NT2/D1 (cell line): ENCODE measurements at regions not wholly inside any gene's neighbourhood (a gene's known extent, or its start where the extent isn't known, plus 50 kb on each side); places are given as distances from the start of the nearest gene placed in this dataset.

Source experiments
- DNase-seq: peaks from one replicate; pipeline ENCODE4 v3.0.0-alpha.2; 2011; ENCODE audit warnings: low read depth, low spot score
- H3K27me3 ChIP-seq: 2 replicates; pipeline ENCODE4 v1.6.0; 2011; ENCODE audit warnings: mild to moderate bottlenecking; ENCODE audit not compliant: insufficient read length, insufficient read depth
- H3K36me3 ChIP-seq: 2 replicates; pipeline ENCODE4 v1.6.1; 2011; ENCODE audit warnings: mild to moderate bottlenecking, low read length, mixed read lengths; ENCODE audit not compliant: insufficient read depth, insufficient read length
- H3K4me1 ChIP-seq: 2 replicates; pipeline ENCODE4 v1.5.1; 2011; ENCODE audit not compliant: insufficient read depth, insufficient read length
- H3K4me3 ChIP-seq: 2 replicates; pipeline ENCODE4 v1.5.1; 2011; ENCODE audit warnings: low read depth; ENCODE audit not compliant: insufficient read length
- H3K9ac ChIP-seq: 2 replicates; pipeline ENCODE4 v1.6.0; 2011; ENCODE audit warnings: low read depth; ENCODE audit not compliant: insufficient read length
- H3K9me3 ChIP-seq: 2 replicates; pipeline ENCODE4 v1.5.1; 2011; ENCODE audit warnings: mild to moderate bottlenecking, low read length; ENCODE audit not compliant: insufficient read depth
- SUZ12 ChIP-seq: IDR thresholded peaks from 2 replicates; pipeline ENCODE4 v1.6.1; 2011; ENCODE audit not compliant: insufficient read length, insufficient read depth; ENCODE audit errors: extremely low read depth
- YY1 ChIP-seq: IDR thresholded peaks from 2 replicates; pipeline ENCODE4 v1.6.1; 2011; ENCODE audit not compliant: insufficient read length, insufficient read depth
- ZNF274 ChIP-seq: IDR thresholded peaks from 2 replicates; pipeline ENCODE4 v1.6.1; 2011; ENCODE audit warnings: mild to moderate bottlenecking, low read depth, low read length

- no peak overlapping the region for H3K4me3 ChIP-seq
- H3K4me1 ChIP-seq, result no peaks in the 10 kb centered on the region
- H3K9ac ChIP-seq, result no peak overlapping the region
- no peak for DNase-seq
- H3K27me3 ChIP-seq, result no peaks in the 10 kb centered on the region
- TF ChIP-seq ZNF274 (no peak), SUZ12 (no peak), YY1 (no peak)
- H3K36me3 ChIP-seq, result no peaks in the 10 kb centered on the region
- no peaks in the 10 kb centered on the region for H3K9me3 ChIP-seq
Observed at GRCh38 chr19:31118287-31118955, 230.8 kb downstream of the TSHZ3 start.

GRCh38 chr19:31114585-31114984, 234.7 kb downstream of the TSHZ3 start:
- H3K4me1 ChIP-seq, result no peaks in the 10 kb centered on the region
- H3K36me3 ChIP-seq, result no peaks in the 10 kb centered on the region
- no peak for DNase-seq
- H3K4me3 ChIP-seq, result no peak overlapping the region
- H3K9ac ChIP-seq, result no peak overlapping the region
- no peaks in the 10 kb centered on the region for H3K9me3 ChIP-seq
- TF ChIP-seq SUZ12 (no peak), ZNF274 (no peak), YY1 (no peak)
- no peaks in the 10 kb centered on the region for H3K27me3 ChIP-seq

DNA sequence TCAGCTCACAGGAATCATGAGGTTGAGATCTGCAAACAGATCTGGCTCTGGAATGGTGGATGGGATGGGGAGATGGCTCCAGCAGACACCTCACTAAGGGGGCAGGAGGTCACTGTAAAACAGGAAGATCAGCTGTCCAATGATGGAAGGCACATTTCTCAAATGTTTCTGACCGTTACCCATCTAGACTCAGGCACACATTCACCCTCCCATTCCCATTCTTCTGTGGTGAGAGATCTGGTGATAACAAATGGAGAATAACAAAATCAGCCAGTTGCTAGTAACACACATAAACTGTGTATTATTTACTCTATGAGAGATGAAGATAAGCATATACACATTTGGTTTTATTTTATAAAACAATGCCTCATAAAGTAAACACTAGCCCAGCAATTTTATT, 235.9 kb downstream of the TSHZ3 start:
- Histone ChIP-seq H3K9ac (no peak overlapping the region), H3K27me3 (no peaks in the 10 kb centered on the region), H3K4me3 (no peak overlapping the region), H3K4me1 (no peaks in the 10 kb centered on the region), H3K36me3 (no peaks in the 10 kb centered on the region), H3K9me3 (no peaks in the 10 kb centered on the region)
- no peak for DNase-seq
- TF ChIP-seq ZNF274 (no peak), SUZ12 (no peak), YY1 (no peak)

GRCh38 chr19:31112158-31112557, 237.1 kb downstream of the TSHZ3 start:
- no peak overlapping the region for H3K9ac ChIP-seq
- TF ChIP-seq YY1, result no peak
- TF ChIP-seq ZNF274, result no peak
- no peak for TF ChIP-seq SUZ12
- H3K36me3 ChIP-seq, result no peaks in the 10 kb centered on the region
- H3K9me3 ChIP-seq, result no peaks in the 10 kb centered on the region
- H3K4me3 ChIP-seq, result no peak overlapping the region
- no peak for DNase-seq
- H3K27me3 ChIP-seq, result no peaks in the 10 kb centered on the region
- no peaks in the 10 kb centered on the region for H3K4me1 ChIP-seq

DNA sequence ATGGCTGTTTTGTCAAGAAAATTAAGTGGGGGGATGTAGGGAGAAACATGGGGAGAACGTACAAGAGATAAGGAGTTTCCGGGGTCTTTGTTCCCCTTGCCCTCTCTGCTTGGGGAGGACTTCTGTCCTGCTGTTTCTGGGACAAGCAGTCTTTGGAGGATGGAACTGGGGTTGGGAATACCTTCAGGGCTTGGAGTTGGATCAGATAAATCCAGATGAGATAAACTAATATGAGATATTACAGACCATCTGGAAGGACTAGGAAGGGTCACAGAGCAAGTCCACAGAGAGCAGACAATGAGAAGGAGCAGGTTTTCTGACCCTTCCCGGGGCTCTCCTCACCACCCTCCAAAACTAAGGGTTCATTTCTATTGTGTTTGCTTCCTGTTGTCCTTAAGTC, 237.5 kb downstream of the TSHZ3 start:
- H3K9me3 ChIP-seq, result no peaks in the 10 kb centered on the region
- H3K27me3 ChIP-seq, result no peaks in the 10 kb centered on the region
- no peaks in the 10 kb centered on the region for H3K36me3 ChIP-seq
- no peak overlapping the region for H3K4me3 ChIP-seq
- DNase-seq, result no peak
- H3K4me1 ChIP-seq, result no peaks in the 10 kb centered on the region
- no peak for TF ChIP-seq YY1
- no peak overlapping the region for H3K9ac ChIP-seq

DNA sequence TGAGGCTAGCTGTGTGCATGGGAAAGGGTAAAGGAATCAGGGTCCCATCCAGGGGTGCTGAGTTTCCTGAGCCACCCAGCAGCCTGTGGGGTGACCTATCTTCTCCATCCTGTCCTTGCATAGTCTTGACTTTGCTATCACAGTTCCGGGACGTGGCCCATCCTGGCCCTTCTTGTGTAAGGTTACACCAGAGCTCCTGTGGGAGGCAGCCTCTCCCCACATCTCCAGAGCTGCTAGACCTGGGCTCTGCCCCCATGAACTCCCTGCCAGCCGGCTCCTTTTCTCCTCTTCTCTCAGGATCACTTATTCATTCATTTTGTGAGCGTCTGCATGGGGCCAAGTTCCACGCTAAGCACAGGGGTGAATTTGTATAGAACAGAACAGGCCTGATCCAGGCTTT, 238.9 kb downstream of the TSHZ3 start:
- TF ChIP-seq SUZ12 (no peak), ZNF274 (no peak), YY1 (no peak)
- no peak for DNase-seq
- Histone ChIP-seq H3K4me1 (no peaks in the 10 kb centered on the region), H3K27me3 (no peaks in the 10 kb centered on the region), H3K36me3 (no peaks in the 10 kb centered on the region), H3K4me3 (no peak overlapping the region), H3K9ac (no peak overlapping the region), H3K9me3 (no peaks in the 10 kb centered on the region)

DNA sequence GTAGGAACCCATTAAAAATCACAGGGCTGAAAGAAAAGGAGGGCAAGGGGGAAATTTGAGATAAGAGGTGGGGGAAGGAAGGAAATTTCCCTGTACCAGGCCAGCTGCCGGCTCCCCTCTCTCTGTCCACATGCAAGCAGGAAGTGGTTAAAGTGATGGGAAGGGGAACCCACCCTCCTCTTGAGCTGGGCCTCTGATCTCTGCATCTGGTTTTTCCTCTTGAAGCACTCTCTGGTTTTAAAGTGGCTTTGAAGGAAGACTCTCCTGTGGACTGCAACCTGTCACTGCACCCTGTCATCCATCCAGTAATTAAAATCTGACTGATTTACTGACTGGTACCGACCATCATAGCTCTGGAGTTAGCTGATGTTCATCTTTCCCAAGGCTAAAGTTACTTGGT, 239.6 kb downstream of the TSHZ3 start:
- TF ChIP-seq YY1, result no peak
- no peak for TF ChIP-seq ZNF274
- no peak for TF ChIP-seq SUZ12
- Histone ChIP-seq H3K4me1 (no peaks in the 10 kb centered on the region), H3K9ac (no peak overlapping the region), H3K9me3 (no peaks in the 10 kb centered on the region), H3K4me3 (no peak overlapping the region), H3K36me3 (no peaks in the 10 kb centered on the region), H3K27me3 (no peaks in the 10 kb centered on the region)
- DNase-seq, result no peak

DNA sequence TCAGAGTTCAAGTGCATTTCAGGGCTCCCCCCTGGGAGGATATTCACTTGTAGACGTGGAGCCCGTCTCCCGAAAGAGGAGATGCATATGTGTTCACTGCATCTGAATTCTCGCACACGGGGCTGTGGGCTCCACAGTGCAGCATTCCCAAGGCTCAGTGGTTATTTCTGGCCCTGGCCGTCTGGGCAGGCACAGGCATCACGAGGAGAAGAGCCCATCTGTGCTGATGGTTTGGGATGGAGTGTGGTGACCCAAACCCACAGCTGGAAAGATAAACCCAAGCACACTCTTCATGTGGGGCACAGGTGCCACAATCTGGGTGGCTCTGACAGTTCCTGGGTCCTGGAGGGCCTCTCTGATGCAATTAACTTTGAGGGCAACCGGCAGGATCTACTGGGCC, 242.1 kb downstream of the TSHZ3 start:
- Histone ChIP-seq H3K9me3 (no peaks in the 10 kb centered on the region), H3K9ac (no peak overlapping the region), H3K4me3 (no peak overlapping the region), H3K36me3 (no peaks in the 10 kb centered on the region), H3K4me1 (no peaks in the 10 kb centered on the region), H3K27me3 (no peaks in the 10 kb centered on the region)
- DNase-seq, result no peak
- TF ChIP-seq SUZ12 (no peak), ZNF274 (no peak), YY1 (no peak)
